Pancreas (tissue), 10 donors: ENCODE measurements at regions not wholly inside any gene's neighbourhood (a gene's known extent, or its start where the extent isn't known, plus 50 kb on each side); places are given as distances from the start of the nearest gene placed in this dataset.

Source experiments
- ATAC-seq, 4 donors: fragments of 200-7000 bp; cut with Tn5 transposase; one replicate each; pipeline versions ENCODE4 v1.8.0 to v1.9.1; 2020; ENCODE audit warnings: mild to moderate bottlenecking in 4 of 4, moderate library complexity in 4 of 4
- DNase-seq, 6 donors: peaks; one replicate each; pipeline ENCODE4 v3.0.0-alpha.2; 2020
- FAIRE-seq: peaks from 2 replicates; lab custom pipeline; 2012; peaks lifted over from hg19 to GRCh38; lab: Jason Lieb, UNC
- H3K27ac ChIP-seq, 4 donors: fragments of 200-600 bp; sonication (generic); 1 replicate in 3 of 4; 2 replicates in 1 of 4; pipeline versions ENCODE4 v1.5.0 to v1.8.0; 2020
- H3K27me3 ChIP-seq, 4 donors: fragments of 200-600 bp; one replicate each; pipeline ENCODE4 v1.8.0; 2021
- H3K36me3 ChIP-seq, 3 donors: fragments of 200-600 bp; sonication (generic) in 1 of 3; one replicate each; pipeline versions ENCODE4 v1.5.0 to v1.8.0; 2020 to 2021
- H3K4me1 ChIP-seq, 3 donors: fragments of 200-600 bp; one replicate each; pipeline ENCODE4 v1.8.0; 2021
- H3K4me3 ChIP-seq, 4 donors: fragments of 200-600 bp; sonication (generic) in 2 of 4; one replicate each; pipeline versions ENCODE4 v1.5.0 to v1.8.0; 2020 to 2021
- H3K9me3 ChIP-seq, 4 donors: fragments of 200-600 bp; one replicate each; pipeline ENCODE4 v1.8.0; 2021
- WGBS, 2 donors: extraction: QIAGEN DNeasy Blood & Tissue Kit; methylation state at CpG; one replicate each; pipeline ENCODE4 v1.1.7; 2013; 5-methylcytosine and 5-hydroxymethylcytosine counted together
- intact Hi-C, 3 donors: fragments of 100-400 bp; cut with DNase I; formaldehyde crosslinking; loops; one replicate each; pipeline versions ENCODE4 v1.11.1 to v1.14.2; 2022
- TF ChIP-seq, protein P1 (sequence below), 4 donors: fragments of 200-600 bp; sonication (generic) in 3 of 4; IDR thresholded peaks; one replicate each; pipeline versions ENCODE4 v1.5.0 to v1.8.0; 2021; ENCODE audit warnings: antibody characterized with exemption in 4 of 4
- donor health status: healthy with polysubstance abuse.
- donor health status: DM: no; HTN: no; CAD: no; lungs with moderate emphysema.
- donor health status: DM: no; HTN: no; CAD: no.
- donor health status: control.
- donor health status: control.
- donor health status: Bipolar disorder and iron deficiency.
- donor health status: DM: yes; HTN: yes; CAD: no.
- donor health status: DM: no; HTN: no; CAD: no.
- donor health status: DM: no; HTN: no; CAD: no.
- donor health status: DM: yes; HTN: yes; CAD: no.

DNA sequence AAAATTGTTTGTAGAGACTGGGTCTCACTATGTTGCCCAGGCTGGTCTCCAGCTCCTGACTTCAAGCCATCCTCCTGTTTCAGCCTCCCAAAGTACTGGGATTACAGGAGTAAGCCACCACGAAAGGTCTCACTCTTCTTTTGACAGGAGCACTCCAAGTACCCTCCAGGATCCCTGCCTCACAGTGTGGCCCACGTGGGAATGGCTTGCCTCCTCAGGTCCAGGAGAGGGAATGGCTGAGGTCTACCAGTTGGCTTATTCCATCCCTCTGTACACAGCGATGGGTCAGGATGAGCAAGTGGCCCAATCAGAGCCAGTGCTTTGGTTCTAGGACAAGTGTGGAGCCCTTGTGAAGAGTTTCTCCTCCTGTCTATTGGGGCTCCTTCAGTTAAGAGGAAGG lies 73.7 kb upstream of the ZNF423 start:
- Histone ChIP-seq H3K9me3 (no peaks in the 10 kb centered on the region), H3K4me3 (no peak overlapping the region), H3K4me1 (no peaks in the 10 kb centered on the region), H3K36me3 (no peaks in the 10 kb centered on the region), H3K27ac (no peak overlapping the region), H3K27me3 (no peaks in the 10 kb centered on the region)
- DNase-seq (no peak), FAIRE-seq (no peak), ATAC-seq (no peak)
- TF ChIP-seq, protein P1, sequence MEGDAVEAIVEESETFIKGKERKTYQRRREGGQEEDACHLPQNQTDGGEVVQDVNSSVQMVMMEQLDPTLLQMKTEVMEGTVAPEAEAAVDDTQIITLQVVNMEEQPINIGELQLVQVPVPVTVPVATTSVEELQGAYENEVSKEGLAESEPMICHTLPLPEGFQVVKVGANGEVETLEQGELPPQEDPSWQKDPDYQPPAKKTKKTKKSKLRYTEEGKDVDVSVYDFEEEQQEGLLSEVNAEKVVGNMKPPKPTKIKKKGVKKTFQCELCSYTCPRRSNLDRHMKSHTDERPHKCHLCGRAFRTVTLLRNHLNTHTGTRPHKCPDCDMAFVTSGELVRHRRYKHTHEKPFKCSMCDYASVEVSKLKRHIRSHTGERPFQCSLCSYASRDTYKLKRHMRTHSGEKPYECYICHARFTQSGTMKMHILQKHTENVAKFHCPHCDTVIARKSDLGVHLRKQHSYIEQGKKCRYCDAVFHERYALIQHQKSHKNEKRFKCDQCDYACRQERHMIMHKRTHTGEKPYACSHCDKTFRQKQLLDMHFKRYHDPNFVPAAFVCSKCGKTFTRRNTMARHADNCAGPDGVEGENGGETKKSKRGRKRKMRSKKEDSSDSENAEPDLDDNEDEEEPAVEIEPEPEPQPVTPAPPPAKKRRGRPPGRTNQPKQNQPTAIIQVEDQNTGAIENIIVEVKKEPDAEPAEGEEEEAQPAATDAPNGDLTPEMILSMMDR (IDR thresholded peaks at IDR 0.05), result no peak
- WGBS, 2 donors, result 71 to 79% methylated on average over 3 of the region's 3 CpGs
- intact Hi-C loops, result loop anchor here in 1 of 3 donors (10.0 kb wide), 1 partner anchor 435 kb away; no protein-coding TSS in a partner anchor

DNA sequence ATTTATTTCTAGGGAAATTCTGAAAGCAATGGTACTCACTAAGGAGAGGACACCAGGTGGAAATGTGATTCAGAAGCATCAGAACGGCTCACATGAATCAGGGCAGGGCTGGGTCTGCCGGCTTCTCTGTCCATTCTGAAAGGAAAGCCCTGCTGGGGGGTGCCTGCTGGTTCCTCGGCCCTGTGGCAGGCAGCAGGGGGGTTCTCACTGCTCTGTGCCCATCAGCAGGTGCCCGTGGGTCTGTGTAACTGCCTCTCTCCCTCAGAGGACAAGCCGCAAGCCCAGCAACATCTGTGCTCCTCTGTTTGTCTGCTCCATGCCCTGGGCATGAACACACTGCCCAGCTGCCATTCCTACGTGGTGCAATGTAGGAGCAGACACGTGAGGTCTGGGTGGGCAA lies 74.9 kb upstream of the ZNF423 start:
- intact Hi-C loops, result no loop called here
- DNase-seq (no peak), ATAC-seq (no peak), FAIRE-seq (no peak)
- Histone ChIP-seq H3K9me3 (no peaks in the 10 kb centered on the region), H3K4me3 (no peak overlapping the region), H3K27ac (no peak overlapping the region), H3K4me1 (no peaks in the 10 kb centered on the region), H3K36me3 (no peaks in the 10 kb centered on the region), H3K27me3 (no peaks in the 10 kb centered on the region)
- TF ChIP-seq, protein P1 (IDR thresholded peaks at IDR 0.05), result no peak
- WGBS, 2 donors, result 58 to 62% methylated on average over 7 of the region's 7 CpGs

DNA sequence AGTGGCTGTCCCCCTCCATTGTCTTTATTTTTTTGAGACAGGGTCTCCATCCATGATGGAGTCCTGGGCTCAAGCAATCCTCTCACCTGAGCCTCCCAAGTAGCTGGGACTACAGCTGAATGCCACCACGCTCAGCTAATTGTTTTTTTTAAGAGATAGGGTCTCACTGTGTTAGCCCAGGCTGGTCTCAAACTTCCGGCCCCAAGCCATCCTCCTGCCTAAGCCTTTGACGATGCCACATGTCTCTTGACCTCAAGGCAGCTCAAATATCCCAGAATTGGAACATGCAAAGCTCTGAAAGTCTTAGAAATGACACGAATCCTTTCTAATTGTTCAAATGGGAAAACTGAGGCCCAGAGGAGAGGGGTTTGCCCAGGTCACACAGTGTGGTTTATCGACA lies 75.4 kb upstream of the ZNF423 start:
- WGBS, 2 donors, result 69 to 77% methylated on average over 5 of the region's 5 CpGs
- Histone ChIP-seq H3K36me3 (no peaks in the 10 kb centered on the region), H3K27me3 (no peaks in the 10 kb centered on the region), H3K4me3 (no peak overlapping the region), H3K4me1 (no peaks in the 10 kb centered on the region), H3K27ac (no peak overlapping the region), H3K9me3 (no peaks in the 10 kb centered on the region)
- TF ChIP-seq, protein P1 (IDR thresholded peaks at IDR 0.05), result no peak
- DNase-seq (no peak), ATAC-seq (no peak), FAIRE-seq (no peak)
- intact Hi-C loops, result no loop called here

DNA sequence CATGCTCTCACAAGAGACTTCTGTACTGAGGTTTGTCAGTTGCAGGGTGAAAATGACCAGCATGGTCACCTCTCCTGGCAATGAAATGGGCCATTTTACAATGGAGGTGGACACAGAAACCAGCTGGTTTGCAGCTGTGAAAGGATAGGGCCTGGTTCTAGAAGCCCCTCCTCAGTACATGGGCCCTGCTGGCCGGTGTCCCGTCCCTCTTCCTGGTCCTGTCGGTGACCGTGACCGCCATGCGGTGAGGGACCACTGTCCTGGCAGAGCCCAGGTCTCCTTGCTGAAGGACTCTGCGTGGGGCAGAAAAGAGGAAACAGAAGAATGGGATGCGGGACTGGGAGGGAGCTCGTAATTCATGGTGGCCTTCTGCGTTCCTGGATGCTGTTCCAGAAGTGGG lies 76.0 kb upstream of the ZNF423 start:
- FAIRE-seq, result no peak
- DNase-seq, result no peak
- H3K4me1 ChIP-seq, result no peaks in the 10 kb centered on the region
- WGBS, 2 donors, result 86 to 88% methylated on average over 10 of the region's 10 CpGs
- H3K27ac ChIP-seq, result no peak overlapping the region
- no peaks in the 10 kb centered on the region for H3K27me3 ChIP-seq
- intact Hi-C loops, result no loop called here
- no peaks in the 10 kb centered on the region for H3K36me3 ChIP-seq
- no peak for ATAC-seq
- H3K4me3 ChIP-seq, result no peak overlapping the region
- H3K9me3 ChIP-seq, result no peaks in the 10 kb centered on the region
- TF ChIP-seq, protein P1 (IDR thresholded peaks at IDR 0.05), result no peak

DNA sequence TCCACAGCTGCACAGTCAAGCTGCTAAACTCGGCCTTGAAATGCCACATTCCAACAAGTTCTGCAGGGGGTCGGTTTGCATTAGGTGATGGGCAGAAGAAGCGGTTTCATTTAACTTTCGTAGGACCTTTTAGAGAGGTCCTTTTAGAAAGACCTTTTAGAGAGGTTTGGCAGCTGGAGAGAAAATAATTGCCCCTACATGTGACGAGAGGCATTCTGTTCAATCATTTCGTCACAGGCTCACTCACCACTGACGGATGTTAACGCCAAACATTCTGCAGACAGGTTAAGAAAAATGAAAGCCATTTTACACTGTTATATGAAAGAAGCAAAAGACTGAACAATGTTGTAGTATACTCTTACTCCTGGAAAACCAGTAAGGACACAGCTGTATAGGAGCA lies 76.5 kb upstream of the ZNF423 start:
- intact Hi-C loops, result no loop called here
- Histone ChIP-seq H3K9me3 (no peaks in the 10 kb centered on the region), H3K27ac (no peak overlapping the region), H3K36me3 (no peaks in the 10 kb centered on the region), H3K4me1 (no peaks in the 10 kb centered on the region), H3K27me3 (no peaks in the 10 kb centered on the region), H3K4me3 (no peak overlapping the region)
- DNase-seq (no peak), ATAC-seq (no peak), FAIRE-seq (no peak)
- TF ChIP-seq, protein P1 (IDR thresholded peaks at IDR 0.05), result no peak
- WGBS, 2 donors, result 50 to 52% methylated on average over 8 of the region's 8 CpGs
